Ascending aorta (tissue), 2 donors: ENCODE measurements at regions not wholly inside any gene's neighbourhood (a gene's known extent, or its start where the extent isn't known, plus 50 kb on each side); places are given as distances from the start of the nearest gene placed in this dataset.

Experiments used
- DNase-seq, 2 donors: peaks; one replicate each; pipeline ENCODE4 v3.0.0-alpha.2; 2019; ENCODE audit warnings: low spot score in 2 of 2
- H3K27ac ChIP-seq, 2 donors: fragments of 200-600 bp; sonication (generic); one replicate each; pipeline ENCODE4 v1.5.1; 2016 to 2017; ENCODE audit warnings: mild to moderate bottlenecking in 1 of 2
- H3K27me3 ChIP-seq: fragments of 200-600 bp; sonication (generic); one replicate; pipeline ENCODE4 v1.5.1; 2017
- H3K36me3 ChIP-seq, 2 donors: fragments of 200-600 bp; sonication (generic); one replicate each; pipeline ENCODE4 v1.5.1; 2016
- H3K4me1 ChIP-seq, 2 donors: fragments of 200-600 bp; sonication (generic); one replicate each; pipeline ENCODE4 v1.5.1; 2016 to 2017; ENCODE audit warnings: mild to moderate bottlenecking in 1 of 2
- H3K4me3 ChIP-seq, 2 donors: fragments of 200-600 bp; sonication (generic); one replicate each; pipeline ENCODE4 v1.5.1; 2016 to 2017; ENCODE audit warnings: mild to moderate bottlenecking in 1 of 2
- H3K9me3 ChIP-seq, 2 donors: fragments of 200-600 bp; sonication (generic); one replicate each; pipeline ENCODE4 v1.5.1; 2016
- CTCF ChIP-seq, 3 experiments: fragments of 200-600 bp in 2 of 3; fragments of 450-650 bp in 1 of 3; sonication (generic) in 2 of 3; IDR thresholded peaks; one replicate each; pipeline ENCODE4 v1.5.1; 2016 to 2019; ENCODE audit warnings: antibody characterized with exemption in 3 of 3, mild to moderate bottlenecking in 1 of 3, moderate library complexity in 1 of 3
- intact Hi-C: fragments of 100-400 bp; cut with DNase I; formaldehyde crosslinking; loops from one replicate; pipeline ENCODE4 v1.15.1; 2023

GRCh38 chr3:14338898-14339458 lies 63.4 kb upstream of the SLC6A6 start:
- Histone ChIP-seq H3K4me3 (no peak overlapping the region), H3K27ac (no peak overlapping the region), H3K27me3 (no peaks in the 10 kb centered on the region), H3K4me1 (no peaks in the 10 kb centered on the region), H3K9me3 (no peaks in the 10 kb centered on the region), H3K36me3 (no peaks in the 10 kb centered on the region)
- intact Hi-C loops: no loop called here
- TF ChIP-seq CTCF (IDR thresholded peaks at IDR 0.05): no peak
- no peak for DNase-seq

DNA sequence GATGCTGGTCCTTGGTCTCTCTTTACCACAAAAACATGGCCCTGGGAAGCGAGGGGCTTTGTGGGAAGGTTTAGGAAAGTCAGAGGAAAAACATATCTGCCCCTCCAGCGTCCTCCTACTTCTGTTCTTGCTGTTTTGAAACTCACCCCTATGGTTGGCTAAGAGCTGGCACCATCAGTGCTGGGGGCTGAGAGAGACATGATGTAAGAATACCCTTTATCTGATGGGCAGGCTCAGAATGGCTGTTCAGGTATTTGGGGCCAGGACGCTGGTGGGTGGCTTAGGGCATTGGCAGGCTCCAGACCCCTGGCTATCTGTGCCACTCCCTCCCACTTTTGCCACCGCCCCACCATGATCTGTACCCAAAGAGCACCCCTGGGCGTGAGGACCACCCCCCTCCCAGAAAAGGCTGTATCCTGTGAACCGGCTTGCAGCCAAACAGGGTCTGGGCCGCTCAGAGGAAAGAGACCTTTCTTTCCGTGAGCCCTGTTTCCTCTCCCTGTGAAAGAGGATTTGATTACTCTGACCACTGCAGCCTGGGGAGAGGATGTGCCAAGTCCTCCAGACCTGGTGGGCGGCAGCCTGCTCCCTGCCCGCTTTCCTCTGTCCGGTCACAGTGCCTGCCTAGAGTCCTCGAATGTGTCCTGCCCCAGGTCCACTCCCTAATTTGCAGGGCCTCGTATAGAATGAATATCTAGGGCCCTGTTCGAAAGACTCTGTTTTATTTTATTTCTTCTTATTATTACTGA lies 61.3 kb upstream of the SLC6A6 start:
- Histone ChIP-seq H3K9me3 (no peaks in the 10 kb centered on the region), H3K4me3 (no peak overlapping the region), H3K27ac (no peak overlapping the region), H3K4me1 (no peaks in the 10 kb centered on the region), H3K36me3 (no peaks in the 10 kb centered on the region), H3K27me3 (no peaks in the 10 kb centered on the region)
- no peak for DNase-seq
- TF ChIP-seq CTCF (IDR thresholded peaks at IDR 0.05): no peak
- intact Hi-C loops: no loop called here

DNA sequence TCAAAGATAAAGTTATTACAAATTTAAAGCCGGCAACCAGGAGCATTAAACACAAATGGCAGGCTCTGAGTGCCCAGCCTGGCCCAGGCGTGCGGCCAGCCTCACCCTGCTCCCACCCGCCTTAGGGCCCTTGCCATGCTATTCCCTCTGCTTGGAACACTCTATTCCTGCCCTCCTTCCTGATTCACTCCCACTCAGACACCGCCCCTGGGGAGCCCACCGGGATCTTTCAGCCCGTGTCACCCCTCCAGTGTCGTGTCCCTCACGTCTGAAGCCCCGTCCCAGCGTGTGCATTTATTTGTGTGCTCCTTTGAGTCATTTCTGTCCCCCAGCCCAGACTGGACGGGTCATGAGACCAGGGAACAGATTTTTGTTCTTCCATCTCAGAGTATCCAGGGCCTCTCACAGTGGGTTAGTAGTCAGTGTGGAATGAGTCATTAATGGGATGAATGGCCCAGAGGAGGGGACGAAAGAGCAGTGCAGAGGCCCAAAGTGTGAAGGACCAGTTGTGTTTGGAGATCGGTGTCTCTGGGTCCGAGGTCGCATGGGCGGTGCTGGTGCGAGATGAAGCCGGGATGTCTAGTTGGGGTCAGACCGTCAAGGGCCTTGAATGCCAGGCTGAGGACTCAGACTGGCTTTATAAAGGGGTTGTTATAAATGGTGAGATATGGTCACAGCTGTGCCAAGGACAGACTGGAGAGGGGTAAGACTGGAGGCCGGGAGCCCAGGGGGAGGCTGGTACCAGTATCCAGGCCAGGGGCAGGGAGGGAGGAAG lies 58.9 kb upstream of the SLC6A6 start:
- TF ChIP-seq CTCF (IDR thresholded peaks at IDR 0.05): no peak
- Histone ChIP-seq H3K27me3 (no peaks in the 10 kb centered on the region), H3K9me3 (no peaks in the 10 kb centered on the region), H3K4me1 (no peaks in the 10 kb centered on the region), H3K27ac (no peak overlapping the region), H3K36me3 (no peaks in the 10 kb centered on the region), H3K4me3 (no peak overlapping the region)
- DNase-seq: no peak
- intact Hi-C loops: no loop called here

DNA sequence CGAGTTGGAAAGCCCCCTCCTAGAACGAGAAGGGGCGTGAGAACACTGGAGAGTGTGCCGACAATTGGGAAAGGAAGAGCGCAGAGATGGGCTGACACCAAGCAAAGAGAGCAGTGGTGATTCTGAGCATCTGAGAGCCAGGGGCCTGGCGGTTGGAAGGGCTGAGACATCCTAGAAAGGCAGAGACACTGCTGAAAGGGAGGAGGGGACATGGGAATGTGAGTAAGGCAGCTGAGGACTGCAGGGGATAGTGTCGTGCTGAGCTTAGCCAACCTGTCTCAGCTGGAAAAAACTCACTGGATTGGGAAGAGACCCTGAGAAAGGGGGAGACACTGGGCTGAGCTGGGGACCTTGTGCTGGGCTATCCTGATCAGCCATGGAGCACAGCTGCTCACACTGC lies 58.1 kb upstream of the SLC6A6 start:
- no peaks in the 10 kb centered on the region for H3K9me3 ChIP-seq
- TF ChIP-seq CTCF (IDR thresholded peaks at IDR 0.05): no peak
- H3K27ac ChIP-seq: no peak overlapping the region
- intact Hi-C loops: no loop called here
- H3K27me3 ChIP-seq: no peaks in the 10 kb centered on the region
- no peak overlapping the region for H3K4me3 ChIP-seq
- no peaks in the 10 kb centered on the region for H3K36me3 ChIP-seq
- H3K4me1 ChIP-seq: no peaks in the 10 kb centered on the region
- DNase-seq: no peak

GRCh38 chr3:14345496-14346150 lies 56.8 kb upstream of the SLC6A6 start:
- H3K27ac ChIP-seq: no peak overlapping the region
- no peak for TF ChIP-seq CTCF (IDR thresholded peaks at IDR 0.05)
- no peaks in the 10 kb centered on the region for H3K36me3 ChIP-seq
- H3K27me3 ChIP-seq: no peaks in the 10 kb centered on the region
- no peak overlapping the region for H3K4me3 ChIP-seq
- intact Hi-C loops: no loop called here
- no peak for DNase-seq
- H3K4me1 ChIP-seq: no peaks in the 10 kb centered on the region
- H3K9me3 ChIP-seq: no peaks in the 10 kb centered on the region
